Activated CD8-positive, alpha-beta T cell treated with anti-CD3 and anti-CD28 coated beads for 36 hours (primary cell): ENCODE measurements at regions not wholly inside any gene's neighbourhood (a gene's known extent, or its start where the extent isn't known, plus 50 kb on each side); places are given as distances from the start of the nearest gene placed in this dataset.
"Not testable (repeated sequence)": the region's sequence is repeated elsewhere in the genome, so short reads cannot be mapped to it uniquely, and the experiment has no call there.

ENCODE experiments used
- ATAC-seq: fragments of 200-7000 bp; cut with Tn5 transposase; one replicate; pipeline ENCODE4 v1.10.0; 2021; ENCODE audit warnings: mild to moderate bottlenecking, moderate library complexity
- CTCF ChIA-PET: fragments of 350-600 bp; sonication (Branson Sonifier 250); formaldehyde crosslinking; loops from one replicate; lab custom pipeline; 2021; ENCODE audit warnings: antibody characterized with exemption; lab: Charles Lee
- POLR2A ChIA-PET: fragments of 350-600 bp; sonication (Branson Sonifier 250); formaldehyde crosslinking; loops from one replicate; lab custom pipeline; 2021; ENCODE audit warnings: antibody characterized with exemption; lab: Charles Lee
- DNase-seq: peaks from one replicate; pipeline ENCODE4 v3.0.0-alpha.2; 2020
- H3K27ac Mint-ChIP-seq: one replicate; pipeline ENCODE4 v1.8.0; 2021; ENCODE audit warnings: mild to moderate bottlenecking, mixed read lengths
- H3K27me3 Mint-ChIP-seq: one replicate; pipeline ENCODE4 v1.8.0; 2021; ENCODE audit warnings: mixed read lengths
- H3K36me3 Mint-ChIP-seq: one replicate; pipeline ENCODE4 v1.8.0; 2021; ENCODE audit warnings: low read depth, mixed read lengths
- H3K4me1 Mint-ChIP-seq: one replicate; pipeline ENCODE4 v1.8.0; 2021; ENCODE audit warnings: low read depth, mixed read lengths
- H3K4me3 Mint-ChIP-seq: one replicate; pipeline ENCODE4 v1.8.0; 2021; ENCODE audit warnings: mild to moderate bottlenecking, moderate library complexity, mixed read lengths
- H3K9me3 Mint-ChIP-seq: one replicate; pipeline ENCODE4 v1.8.0; 2021; ENCODE audit warnings: mixed read lengths
- intact Hi-C: fragments of 100-400 bp; cut with micrococcal nuclease; formaldehyde crosslinking; loops from one replicate; pipeline ENCODE4 v1.10.0; 2022
- TF ChIP-seq, protein P1 (sequence below): fragments of 200-600 bp; IDR thresholded peaks from one replicate; pipeline ENCODE4 v1.8.0; 2022; ENCODE audit warnings: antibody characterized with exemption, mild to moderate bottlenecking

DNA sequence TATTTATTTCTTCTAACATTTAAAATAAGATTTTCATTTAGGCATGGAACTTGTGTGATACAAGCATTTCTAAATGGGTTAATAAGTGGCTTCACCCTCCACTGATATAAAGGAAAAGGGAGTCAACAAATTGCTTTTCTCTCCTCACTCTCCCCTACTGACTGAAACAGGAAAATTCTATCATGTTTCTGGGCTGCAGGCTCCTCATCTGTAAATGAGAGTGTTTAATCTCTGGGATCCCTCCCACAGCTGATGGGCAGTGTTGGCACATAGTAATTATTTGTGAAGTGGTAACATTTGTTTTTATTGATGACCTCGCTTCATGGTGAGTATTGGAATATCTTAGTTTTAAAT lies 69.8 kb upstream of the WARS2 start:
- ChIA-PET POLR2A (no interaction called here), CTCF (no interaction called here)
- Mint-ChIP-seq H3K4me3 (no peak overlapping the region), H3K27me3 (no peaks in the 10 kb centered on the region), H3K9me3 (peaks cover 5% of the 10 kb centered on the region), H3K36me3 (peaks cover 19% of the 10 kb centered on the region), H3K27ac (no peak overlapping the region), H3K4me1 (no peaks in the 10 kb centered on the region)
- ATAC-seq (no peak), DNase-seq (no peak)
- intact Hi-C loops = no loop called here
- TF ChIP-seq, protein P1, sequence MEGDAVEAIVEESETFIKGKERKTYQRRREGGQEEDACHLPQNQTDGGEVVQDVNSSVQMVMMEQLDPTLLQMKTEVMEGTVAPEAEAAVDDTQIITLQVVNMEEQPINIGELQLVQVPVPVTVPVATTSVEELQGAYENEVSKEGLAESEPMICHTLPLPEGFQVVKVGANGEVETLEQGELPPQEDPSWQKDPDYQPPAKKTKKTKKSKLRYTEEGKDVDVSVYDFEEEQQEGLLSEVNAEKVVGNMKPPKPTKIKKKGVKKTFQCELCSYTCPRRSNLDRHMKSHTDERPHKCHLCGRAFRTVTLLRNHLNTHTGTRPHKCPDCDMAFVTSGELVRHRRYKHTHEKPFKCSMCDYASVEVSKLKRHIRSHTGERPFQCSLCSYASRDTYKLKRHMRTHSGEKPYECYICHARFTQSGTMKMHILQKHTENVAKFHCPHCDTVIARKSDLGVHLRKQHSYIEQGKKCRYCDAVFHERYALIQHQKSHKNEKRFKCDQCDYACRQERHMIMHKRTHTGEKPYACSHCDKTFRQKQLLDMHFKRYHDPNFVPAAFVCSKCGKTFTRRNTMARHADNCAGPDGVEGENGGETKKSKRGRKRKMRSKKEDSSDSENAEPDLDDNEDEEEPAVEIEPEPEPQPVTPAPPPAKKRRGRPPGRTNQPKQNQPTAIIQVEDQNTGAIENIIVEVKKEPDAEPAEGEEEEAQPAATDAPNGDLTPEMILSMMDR = no peak

DNA sequence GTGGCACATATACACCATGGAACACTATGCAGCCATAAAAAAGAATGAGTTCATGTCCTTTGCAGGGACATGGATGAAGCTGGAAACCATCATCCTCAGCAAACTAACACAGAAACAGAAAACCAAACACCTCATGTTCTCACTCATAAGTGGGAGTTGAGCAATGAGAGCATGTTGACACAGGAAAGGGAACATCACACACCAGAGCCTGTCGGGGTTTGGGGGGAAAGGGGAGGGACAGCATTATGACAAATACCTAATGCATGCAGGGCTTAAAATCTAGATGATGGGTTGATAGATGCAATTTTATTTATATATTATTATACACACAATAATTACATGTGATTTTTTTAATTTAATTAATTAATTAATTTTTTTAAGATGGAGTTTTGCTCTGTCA lies 72.8 kb upstream of the WARS2 start:
- DNase-seq, POLR2A ChIA-PET, H3K4me3 Mint-ChIP-seq, H3K9me3 Mint-ChIP-seq, H3K4me1 Mint-ChIP-seq, intact Hi-C loops, CTCF ChIA-PET, H3K27ac Mint-ChIP-seq, ATAC-seq, H3K27me3 Mint-ChIP-seq: not testable (repeated sequence)
- H3K36me3 Mint-ChIP-seq = peaks cover 16% of the 10 kb centered on the region

DNA sequence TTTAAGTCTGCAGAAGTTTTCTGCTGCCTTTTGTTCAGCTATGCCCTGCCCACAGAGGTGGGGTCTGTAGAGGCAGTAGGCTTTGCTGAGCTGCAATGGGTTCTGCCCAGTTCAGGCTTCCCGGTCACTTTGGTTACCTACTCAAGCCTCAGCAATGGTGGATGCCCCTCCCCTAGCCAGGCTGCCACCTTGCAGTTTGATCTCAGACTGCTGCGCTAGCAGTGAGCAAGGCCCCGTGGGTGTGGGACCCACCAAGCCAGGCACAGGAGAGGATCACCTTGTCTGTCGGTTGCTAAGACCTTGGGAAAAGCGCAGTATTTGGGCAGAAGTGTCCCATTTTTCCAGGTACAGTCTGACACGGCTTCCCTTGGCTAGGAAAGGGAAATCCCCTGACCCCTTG lies 74.5 kb upstream of the WARS2 start:
- peaks cover 18% of the 10 kb centered on the region for H3K36me3 Mint-ChIP-seq
- H3K4me3 Mint-ChIP-seq, CTCF ChIA-PET: not testable (repeated sequence)

DNA sequence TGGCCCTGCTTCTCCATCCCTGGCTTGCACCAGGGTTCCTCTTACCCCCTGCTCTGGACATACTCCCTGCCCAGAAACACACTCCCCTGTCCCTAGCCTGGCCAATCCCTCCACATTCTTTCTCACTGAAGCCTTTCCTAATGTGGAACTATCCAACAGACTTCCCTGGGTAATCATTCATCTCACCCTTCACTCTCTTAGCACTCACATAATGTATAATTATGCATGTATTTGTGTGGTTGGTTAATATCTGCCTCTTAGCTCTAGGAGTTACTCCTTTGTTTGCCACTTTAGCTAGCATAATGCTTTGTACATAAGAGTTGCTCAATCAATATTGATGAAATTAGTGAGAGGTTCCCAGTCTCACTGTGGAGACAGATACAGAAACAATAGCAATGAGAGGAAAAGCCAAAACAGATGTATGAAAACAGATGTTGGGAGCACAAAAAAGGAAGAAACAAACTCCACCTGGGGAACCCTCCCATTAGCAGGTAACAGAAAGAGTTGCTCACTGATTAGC lies 76.9 kb upstream of the WARS2 start:
- peaks cover 8% of the 10 kb centered on the region for H3K36me3 Mint-ChIP-seq
- no peaks in the 10 kb centered on the region for H3K4me1 Mint-ChIP-seq
- ChIA-PET CTCF (no interaction called here), POLR2A (no interaction called here)
- peaks cover 2% of the 10 kb centered on the region for H3K9me3 Mint-ChIP-seq
- intact Hi-C loops = no loop called here
- TF ChIP-seq, protein P1 = no peak
- ATAC-seq (no peak), DNase-seq (no peak)
- no peak overlapping the region for H3K27ac Mint-ChIP-seq
- H3K27me3 Mint-ChIP-seq = no peaks in the 10 kb centered on the region
- no peak overlapping the region for H3K4me3 Mint-ChIP-seq

More for the DNA sequence above, 74.5 kb upstream of the WARS2 start:
- POLR2A ChIA-PET, ATAC-seq, H3K9me3 Mint-ChIP-seq, intact Hi-C loops, H3K4me1 Mint-ChIP-seq, H3K27me3 Mint-ChIP-seq, H3K27ac Mint-ChIP-seq, DNase-seq: not testable (repeated sequence)

DNA sequence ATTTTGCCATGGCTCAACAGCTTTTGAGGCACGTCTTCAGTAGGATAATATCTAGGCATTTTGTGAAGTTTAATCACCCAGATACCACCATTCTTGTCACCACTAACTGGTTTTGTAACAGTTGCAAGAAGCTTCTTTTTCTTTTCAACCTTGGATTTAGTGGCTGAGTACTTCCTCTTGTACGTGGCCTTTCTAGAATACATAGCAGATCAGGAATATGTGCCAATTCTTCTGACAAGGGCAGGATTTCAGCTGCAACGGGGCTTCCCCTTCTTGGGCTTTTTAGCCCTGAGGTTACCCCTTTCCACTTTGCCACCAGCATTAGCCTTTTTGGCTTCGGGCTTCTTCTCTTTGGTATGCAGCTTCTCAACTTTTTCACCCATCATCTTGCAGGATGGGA lies 79.3 kb upstream of the WARS2 start:
- intact Hi-C loops = no loop called here
- ChIA-PET POLR2A (no interaction called here), CTCF (no interaction called here)
- Mint-ChIP-seq H3K36me3 (peaks cover 8% of the 10 kb centered on the region), H3K9me3 (no peaks in the 10 kb centered on the region), H3K27me3 (no peaks in the 10 kb centered on the region), H3K27ac (no peak overlapping the region), H3K4me1 (no peaks in the 10 kb centered on the region), H3K4me3 (no peak overlapping the region)
- no peak for ATAC-seq
- no peak for DNase-seq
- TF ChIP-seq, protein P1 = no peak

DNA sequence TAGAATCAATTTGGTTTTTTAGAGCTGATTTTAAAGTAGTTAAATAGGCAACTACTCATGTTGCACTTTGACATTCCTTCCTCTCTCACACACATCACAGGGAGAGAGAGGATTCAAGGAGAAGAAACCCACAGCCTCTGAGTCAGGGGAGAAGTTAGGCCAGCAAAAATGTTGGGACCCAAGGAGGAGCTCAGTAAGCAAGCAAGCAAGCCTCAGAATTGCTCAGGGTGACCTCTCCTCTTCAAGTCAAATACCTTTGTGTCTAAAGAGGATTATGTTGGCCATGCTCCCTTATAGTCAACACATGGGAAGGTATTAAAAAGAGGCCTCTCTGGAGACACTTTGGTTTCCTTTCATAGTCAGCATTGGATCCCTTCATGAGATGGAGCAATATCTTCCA lies 80.5 kb upstream of the WARS2 start:
- POLR2A ChIA-PET = no interaction called here
- CTCF ChIA-PET = no interaction called here
- H3K4me1 Mint-ChIP-seq = no peaks in the 10 kb centered on the region
- peaks cover 8% of the 10 kb centered on the region for H3K36me3 Mint-ChIP-seq
- ATAC-seq (no peak), DNase-seq (no peak)
- intact Hi-C loops = no loop called here
- TF ChIP-seq, protein P1 = no peak
- no peaks in the 10 kb centered on the region for H3K9me3 Mint-ChIP-seq
- H3K4me3 Mint-ChIP-seq = no peak overlapping the region
- H3K27me3 Mint-ChIP-seq = no peaks in the 10 kb centered on the region
- H3K27ac Mint-ChIP-seq = no peak overlapping the region
